ENCODE measurements at regions not wholly inside any gene's neighbourhood (a gene's known extent, or its start where the extent isn't known, plus 50 kb on each side); places are given as distances from the start of the nearest gene placed in this dataset.

DNA sequence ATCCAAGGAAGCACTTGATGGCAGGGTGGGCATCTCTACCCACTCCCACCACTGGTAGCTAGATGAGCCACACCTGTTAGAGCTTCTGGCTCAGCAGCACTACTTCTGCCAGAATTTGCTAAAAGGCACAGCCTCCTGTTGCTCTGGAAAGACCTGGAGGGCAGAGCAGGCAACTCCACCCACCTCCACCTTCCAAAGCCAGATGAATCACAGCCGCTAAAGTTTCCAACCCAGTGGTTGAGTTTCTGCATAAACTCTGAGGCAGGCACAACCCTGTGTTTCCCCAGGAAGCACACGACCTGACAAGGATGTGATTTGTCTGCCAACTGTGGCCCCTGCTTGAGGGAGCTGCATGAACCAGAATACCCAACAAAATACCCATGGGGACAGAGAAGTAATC lies 111.6 kb upstream of the GCFC2 start:
- TF ChIP-seq FOXK2 (IDR thresholded peaks at IDR 0.05), result no peak
- no peak for TF ChIP-seq BHLHE40 (IDR thresholded peaks at IDR 0.05; ENCODE audit: borderline replicate concordance)
- TF ChIP-seq SUZ12 (IDR thresholded peaks at IDR 0.05), result no peak
- no peak for TF ChIP-seq SP1 (IDR thresholded peaks at IDR 0.05)
